Osteocyte (in vitro differentiated cells): ENCODE measurements at regions not wholly inside any gene's neighbourhood (a gene's known extent, or its start where the extent isn't known, plus 50 kb on each side); places are given as distances from the start of the nearest gene placed in this dataset.
"Not testable (repeated sequence)": the region's sequence is repeated elsewhere in the genome, so short reads cannot be mapped to it uniquely, and the experiment has no call there.

ENCODE experiments used
- DNase-seq: peaks from one replicate; pipeline ENCODE4 v3.0.0; 2021; ENCODE audit warnings: mixed read lengths; ENCODE audit not compliant: unreplicated experiment; ENCODE audit errors: extremely low spot score
- H3K27ac Mint-ChIP-seq: one replicate; pipeline ENCODE4 v1.8.0; 2021; ENCODE audit warnings: mild to moderate bottlenecking, mixed read lengths; ENCODE audit not compliant: unreplicated experiment
- H3K27me3 Mint-ChIP-seq: one replicate; pipeline ENCODE4 v1.8.0; 2021; ENCODE audit warnings: mixed read lengths; ENCODE audit not compliant: unreplicated experiment
- H3K36me3 Mint-ChIP-seq: one replicate; pipeline ENCODE4 v1.8.0; 2021; ENCODE audit warnings: mixed read lengths; ENCODE audit not compliant: unreplicated experiment
- H3K4me1 Mint-ChIP-seq: one replicate; pipeline ENCODE4 v1.8.0; 2021; ENCODE audit warnings: mixed read lengths; ENCODE audit not compliant: unreplicated experiment
- H3K4me3 Mint-ChIP-seq: one replicate; pipeline ENCODE4 v1.8.0; 2021; ENCODE audit warnings: mild to moderate bottlenecking, moderate library complexity, mixed read lengths; ENCODE audit not compliant: unreplicated experiment
- H3K9me3 Mint-ChIP-seq: one replicate; pipeline ENCODE4 v1.8.0; 2021; ENCODE audit warnings: mixed read lengths; ENCODE audit not compliant: unreplicated experiment
- CTCF ChIP-seq: fragments of 200-600 bp; sonication (generic); IDR thresholded peaks from 2 replicates; pipeline ENCODE4 v1.5.0; 2021; ENCODE audit warnings: antibody characterized with exemption, mild to moderate bottlenecking, moderate library complexity

GRCh38 chrX:122268353-122268752 is 915.7 kb upstream of the GRIA3 start:
- TF ChIP-seq CTCF: no peak
- Mint-ChIP-seq H3K9me3 (peaks cover 49% of the 10 kb centered on the region), H3K27ac (no peak overlapping the region), H3K4me3 (no peak overlapping the region), H3K36me3 (no peaks in the 10 kb centered on the region), H3K27me3 (no peaks in the 10 kb centered on the region), H3K4me1 (no peaks in the 10 kb centered on the region)
- DNase-seq: no peak

GRCh38 chrX:122269243-122269781 is 914.8 kb upstream of the GRIA3 start:
- H3K9me3 Mint-ChIP-seq: peaks cover 43% of the 10 kb centered on the region
- DNase-seq: no peak
- no peaks in the 10 kb centered on the region for H3K36me3 Mint-ChIP-seq
- no peak overlapping the region for H3K4me3 Mint-ChIP-seq
- no peaks in the 10 kb centered on the region for H3K4me1 Mint-ChIP-seq
- TF ChIP-seq CTCF: no peak
- H3K27ac Mint-ChIP-seq: no peak overlapping the region
- no peaks in the 10 kb centered on the region for H3K27me3 Mint-ChIP-seq

- peaks cover 38% of the 10 kb centered on the region for H3K9me3 Mint-ChIP-seq
- no peak for DNase-seq
- no peak overlapping the region for H3K27ac Mint-ChIP-seq
- no peaks in the 10 kb centered on the region for H3K27me3 Mint-ChIP-seq
- TF ChIP-seq CTCF: no peak
- no peak overlapping the region for H3K4me3 Mint-ChIP-seq
- no peaks in the 10 kb centered on the region for H3K36me3 Mint-ChIP-seq
- H3K4me1 Mint-ChIP-seq: no peaks in the 10 kb centered on the region
These were observed 913.1 kb upstream of the GRIA3 start for GRCh38 chrX:122270809-122271494.

GRCh38 chrX:122272011-122272410 is 912.1 kb upstream of the GRIA3 start:
- H3K4me3 Mint-ChIP-seq: no peak overlapping the region
- H3K36me3 Mint-ChIP-seq: no peaks in the 10 kb centered on the region
- H3K9me3 Mint-ChIP-seq: peaks cover 38% of the 10 kb centered on the region
- DNase-seq: no peak
- H3K27ac Mint-ChIP-seq: no peak overlapping the region
- no peak for TF ChIP-seq CTCF
- H3K4me1 Mint-ChIP-seq: no peaks in the 10 kb centered on the region
- no peaks in the 10 kb centered on the region for H3K27me3 Mint-ChIP-seq

- no peaks in the 10 kb centered on the region for H3K4me1 Mint-ChIP-seq
- no peak overlapping the region for H3K4me3 Mint-ChIP-seq
- DNase-seq: no peak
- no peak for TF ChIP-seq CTCF
- no peaks in the 10 kb centered on the region for H3K36me3 Mint-ChIP-seq
- H3K27me3 Mint-ChIP-seq: no peaks in the 10 kb centered on the region
- H3K9me3 Mint-ChIP-seq: peaks cover 16% of the 10 kb centered on the region
- no peak overlapping the region for H3K27ac Mint-ChIP-seq
These were observed 904.3 kb upstream of the GRIA3 start for GRCh38 chrX:122279746-122280145.

- not testable (repeated sequence) for H3K36me3 Mint-ChIP-seq, H3K4me3 Mint-ChIP-seq, H3K4me1 Mint-ChIP-seq, H3K27ac Mint-ChIP-seq, DNase-seq, H3K27me3 Mint-ChIP-seq
- peaks cover 61% of the 10 kb centered on the region for H3K9me3 Mint-ChIP-seq
These were observed 884.3 kb upstream of the GRIA3 start for GRCh38 chrX:122299822-122300221.
